H1 (cell line): ENCODE measurements at regions not wholly inside any gene's neighbourhood (a gene's known extent, or its start where the extent isn't known, plus 50 kb on each side); places are given as distances from the start of the nearest gene placed in this dataset.

Experiments used
- CTCF ChIP-seq, 3 experiments: IDR thresholded peaks; 1 replicate in 2 of 3; 2 replicates in 1 of 3; pipeline versions ENCODE4 v1.5.1 to v1.6.1; 2011; ENCODE audit warnings: low read length in 3 of 3, mild to moderate bottlenecking in 3 of 3, inconsistent platforms in 2 of 3, low read depth in 1 of 3, moderate library complexity in 1 of 3; ENCODE audit not compliant: insufficient read depth in 1 of 3; ENCODE audit errors: control extremely low read depth in 1 of 3
- GTF2F1 ChIP-seq: IDR thresholded peaks from 2 replicates; pipeline ENCODE4 v1.6.1; 2012; ENCODE audit warnings: low read depth, low read length, improper control_type of control experiment, borderline replicate concordance
- POLR2AphosphoS5 ChIP-seq: IDR thresholded peaks from 2 replicates; pipeline ENCODE4 v1.6.1; 2011; ENCODE audit warnings: low read depth, low read length
- TAF1 ChIP-seq: IDR thresholded peaks from 2 replicates; pipeline ENCODE4 v1.6.1; 2011; ENCODE audit warnings: mild to moderate bottlenecking, low read depth, low read length

GRCh38 chr2:7845332-7845731, 836.5 kb upstream of the ID2 start:
- TF ChIP-seq CTCF (IDR thresholded peaks at IDR 0.05; ENCODE audit: control extremely low read depth in 1 of 3, insufficient read depth in 1 of 3, low read depth in 1 of 3, low read length in 3 of 3) (no peak), POLR2AphosphoS5 (no peak), GTF2F1 (no peak), TAF1 (no peak)
